Suprapubic skin (tissue), 4 donors: ENCODE measurements at regions not wholly inside any gene's neighbourhood (a gene's known extent, or its start where the extent isn't known, plus 50 kb on each side); places are given as distances from the start of the nearest gene placed in this dataset.

Source experiments
- CTCF ChIP-seq, 2 donors: fragments of 200-600 bp in 1 of 2; fragments of 450-650 bp in 1 of 2; sonication (generic) in 1 of 2; IDR thresholded peaks; one replicate each; pipeline ENCODE4 v1.5.1; 2016 to 2019; ENCODE audit warnings: antibody characterized with exemption in 2 of 2, mild to moderate bottlenecking in 1 of 2, moderate library complexity in 1 of 2
- EP300 ChIP-seq: sonication (generic); formaldehyde crosslinking; IDR thresholded peaks from one replicate; pipeline ENCODE4 v1.6.1; 2017; ENCODE audit warnings: antibody characterized with exemption
- POLR2A ChIP-seq, 2 donors: fragments of 450-650 bp; IDR thresholded peaks; one replicate each; pipeline ENCODE4 v1.6.1; 2017; ENCODE audit warnings: antibody characterized with exemption in 2 of 2, mild to moderate bottlenecking in 2 of 2, moderate library complexity in 2 of 2
- POLR2AphosphoS5 ChIP-seq, 3 donors: sonication (generic); formaldehyde crosslinking; IDR thresholded peaks; one replicate each; pipeline ENCODE4 v1.6.1; 2017; ENCODE audit warnings: antibody characterized with exemption in 3 of 3

GRCh38 chr5:105730982-105731381 lies 1939.8 kb downstream of the EFNA5 start:
- TF ChIP-seq CTCF (IDR thresholded peaks at IDR 0.05) (no peak), EP300 (no peak), POLR2A (IDR thresholded peaks at IDR 0.05) (no peak), POLR2AphosphoS5 (IDR thresholded peaks at IDR 0.05) (no peak)
